GM12872 (cell line): ENCODE measurements at regions not wholly inside any gene's neighbourhood (a gene's known extent, or its start where the extent isn't known, plus 50 kb on each side); places are given as distances from the start of the nearest gene placed in this dataset.

Experiments
- CTCF ChIP-seq: IDR thresholded peaks from 3 replicates; pipeline ENCODE4 v1.5.1; 2011; ENCODE audit warnings: low read depth, mild to moderate bottlenecking, low read length, moderate library complexity; ENCODE audit not compliant: insufficient read depth

DNA sequence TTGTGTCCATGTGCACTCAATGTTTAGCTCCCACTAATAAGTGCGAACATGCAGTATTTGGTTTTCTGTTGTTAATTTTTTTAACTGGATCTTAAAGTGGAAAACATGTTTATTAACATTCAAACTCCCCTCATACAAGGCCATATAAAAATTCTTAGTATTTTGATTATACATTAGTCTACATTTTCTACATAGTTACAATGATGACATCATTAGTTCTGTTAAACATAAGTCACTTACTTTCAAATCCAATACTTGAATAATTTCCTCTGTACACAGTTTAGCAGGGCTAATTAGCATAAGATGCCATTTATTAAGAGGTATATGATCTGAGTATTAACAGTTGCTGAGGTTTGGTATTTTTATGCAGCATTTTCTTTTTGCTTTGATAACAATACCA, 91.3 kb upstream of the CCDC39 start:
- TF ChIP-seq CTCF = no peak

DNA sequence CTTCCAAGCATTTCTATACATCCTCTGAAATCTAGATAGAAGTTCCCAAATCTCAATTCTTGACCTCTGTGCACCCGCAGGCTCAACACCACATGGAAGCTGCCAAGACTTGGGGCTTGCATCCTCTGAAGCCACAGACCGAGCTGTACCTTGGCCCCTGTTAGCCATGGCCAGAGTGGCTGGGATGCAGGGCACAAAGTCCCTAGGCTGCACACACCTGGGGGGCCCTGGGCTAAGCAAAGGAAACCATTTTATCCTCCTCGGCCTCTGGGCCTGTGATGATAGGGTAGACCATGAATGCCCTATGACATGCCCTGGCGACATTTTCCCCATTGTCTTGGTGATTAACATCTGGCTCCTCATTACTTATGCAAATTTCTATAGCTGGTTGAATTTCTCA, 97.1 kb upstream of the CCDC39 start:
- no peak for TF ChIP-seq CTCF

- TF ChIP-seq CTCF = no peak
These were observed 103.1 kb upstream of the CCDC39 start for GRCh38 chr3:180782195-180782984.

- no peak for TF ChIP-seq CTCF
These were observed 110.5 kb upstream of the CCDC39 start for GRCh38 chr3:180789774-180790173.

GRCh38 chr3:180798197-180798596, 114.3 kb upstream of the FXR1 start:
- no peak for TF ChIP-seq CTCF

DNA sequence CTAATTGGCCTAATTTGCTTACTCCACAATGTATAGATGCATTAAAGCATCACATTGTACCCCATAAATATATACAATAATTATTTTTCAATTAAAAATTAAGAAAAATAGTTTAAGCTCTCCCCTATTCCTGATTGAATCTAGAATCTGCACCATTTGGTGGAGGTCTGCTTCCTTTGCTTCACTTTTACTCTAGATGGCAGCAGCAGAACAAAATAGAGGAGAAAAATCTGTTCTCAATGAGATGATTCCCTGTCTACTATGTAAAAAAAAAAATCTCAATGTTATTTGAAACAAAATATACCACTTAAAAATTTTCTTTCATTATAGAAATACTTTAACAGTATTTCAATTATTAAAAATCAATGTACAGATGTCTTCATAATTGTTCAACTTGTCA, 109.6 kb upstream of the FXR1 start:
- TF ChIP-seq CTCF = peak; percentile 38; the same call in 2 of the 3 replicates

GRCh38 chr3:180804916-180805315, 107.6 kb upstream of the FXR1 start:
- no peak for TF ChIP-seq CTCF
